ENCODE measurements at regions not wholly inside any gene's neighbourhood (a gene's known extent, or its start where the extent isn't known, plus 50 kb on each side); places are given as distances from the start of the nearest gene placed in this dataset.

- DNase-seq: no peak
Measured at GRCh38 chr7:41754046-41754445, 51.2 kb upstream of the INHBA start.
